ENCODE measurements at regions not wholly inside any gene's neighbourhood (a gene's known extent, or its start where the extent isn't known, plus 50 kb on each side); places are given as distances from the start of the nearest gene placed in this dataset.
"Not testable (repeated sequence)": the region's sequence is repeated elsewhere in the genome, so short reads cannot be mapped to it uniquely, and the experiment has no call there.

DNA sequence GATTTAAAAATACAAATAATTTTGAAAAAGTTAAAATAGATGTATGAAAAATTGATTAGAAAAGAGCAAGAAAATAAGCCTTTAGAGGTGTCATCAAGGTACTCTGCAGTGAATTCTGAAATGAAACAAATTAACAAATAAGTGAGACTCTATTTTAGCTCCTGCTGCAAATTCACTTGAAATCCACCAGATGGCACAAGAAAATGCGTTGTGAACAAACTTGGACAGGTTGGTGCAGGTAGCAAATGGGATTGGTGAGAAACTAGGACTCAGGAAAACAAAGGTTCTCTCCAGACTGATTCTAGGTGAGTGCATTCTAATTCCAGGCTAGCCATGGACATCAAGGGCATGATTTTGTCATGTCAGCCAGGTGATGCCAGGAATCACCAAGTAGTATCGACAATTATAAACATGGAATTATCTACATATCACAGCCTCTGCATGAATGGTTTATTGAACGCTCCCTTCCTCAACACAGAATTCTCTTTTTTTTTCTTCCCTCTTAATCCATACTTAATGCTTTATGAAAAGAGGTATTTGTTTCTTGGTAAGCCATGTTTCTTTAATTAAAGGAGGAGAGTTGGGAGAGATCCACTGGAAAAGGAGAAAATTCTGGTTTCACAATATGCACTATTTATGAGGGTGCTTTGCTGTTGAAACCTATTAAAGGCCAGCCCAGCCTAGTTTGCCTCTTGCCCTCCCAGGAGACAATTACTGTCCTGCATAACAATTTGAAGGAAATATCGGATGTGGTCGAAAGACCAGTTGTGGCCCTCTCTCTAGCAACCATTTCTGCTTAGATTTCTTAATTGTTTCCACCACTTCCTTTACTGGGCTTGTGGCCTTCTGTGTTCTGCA lies 118.1 kb downstream of the ZNF365 start:
- Histone ChIP-seq H3K36me3 (ENCODE audit: control insufficient read depth in 2 of 2, insufficient read depth in 2 of 2, low read length in 2 of 2) (no peaks in the 10 kb centered on the region), H3K9ac (ENCODE audit: low read depth in 1 of 2, low read length in 2 of 2) (no peak overlapping the region), H3K27ac (ENCODE audit: low read depth in 2 of 2, low read length in 2 of 2) (no peak overlapping the region), H3K27me3 (ENCODE audit: control insufficient read depth in 2 of 2, insufficient read depth in 2 of 2, low read length in 2 of 2) (no peaks in the 10 kb centered on the region), H3K4me3 (ENCODE audit: low read length in 2 of 2) (no peak overlapping the region), H3K4me1 (ENCODE audit: control insufficient read depth in 2 of 2, insufficient read depth in 2 of 2, low read length in 2 of 2) (peaks cover 0 to 3% of the 10 kb centered on the region in 2 donors), H3K9me3 (ENCODE audit: control insufficient read depth in 2 of 2, low read length in 2 of 2) (no peaks in the 10 kb centered on the region)

DNA sequence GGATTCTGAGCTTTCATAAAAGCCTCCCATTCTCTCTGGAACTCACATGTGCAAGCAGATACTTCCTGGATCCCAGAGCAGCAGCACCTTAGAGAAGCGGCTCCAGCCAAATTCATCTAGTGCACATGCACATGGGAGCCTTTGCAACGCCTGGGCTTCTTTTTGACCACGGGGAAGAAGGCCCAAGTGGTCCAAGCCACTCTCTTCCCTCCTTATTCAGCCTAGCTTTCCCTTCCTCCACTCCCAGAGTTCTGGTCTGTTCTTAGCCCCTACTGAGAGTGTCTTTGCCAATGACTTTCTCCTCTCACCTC lies 118.7 kb downstream of the ZNF365 start:
- H3K4me3 ChIP-seq (ENCODE audit: low read length in 2 of 2) = no peak overlapping the region
- no peak overlapping the region for H3K27ac ChIP-seq (ENCODE audit: low read depth in 2 of 2, low read length in 2 of 2)
- H3K9me3 ChIP-seq (ENCODE audit: control insufficient read depth in 2 of 2, low read length in 2 of 2) = no peaks in the 10 kb centered on the region

DNA sequence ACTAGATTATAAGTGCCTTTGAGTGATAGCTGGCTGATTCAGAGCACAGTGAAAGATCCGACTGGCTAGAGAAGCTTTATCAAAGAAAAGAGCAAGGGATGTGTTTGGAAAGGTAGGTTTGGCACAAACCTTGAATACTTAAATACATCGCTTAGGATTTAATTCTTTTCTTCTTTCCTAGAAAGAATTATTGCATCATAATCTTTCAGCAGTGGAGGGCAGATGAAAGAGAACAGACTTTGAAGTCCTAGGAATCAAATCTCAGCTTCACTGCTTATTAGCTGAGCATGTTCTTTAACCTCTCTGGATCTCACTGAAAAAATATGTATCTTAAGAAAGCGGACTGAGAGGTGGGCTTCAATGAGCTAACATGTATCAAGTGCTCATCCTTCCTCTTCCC lies 122.8 kb downstream of the ZNF365 start:
- Histone ChIP-seq H3K36me3 (ENCODE audit: control insufficient read depth in 2 of 2, insufficient read depth in 2 of 2, low read length in 2 of 2) (no peaks in the 10 kb centered on the region), H3K9ac (ENCODE audit: low read depth in 1 of 2, low read length in 2 of 2) (no peak overlapping the region), H3K27me3 (ENCODE audit: control insufficient read depth in 2 of 2, insufficient read depth in 2 of 2, low read length in 2 of 2) (no peaks in the 10 kb centered on the region), H3K4me1 (ENCODE audit: control insufficient read depth in 2 of 2, insufficient read depth in 2 of 2, low read length in 2 of 2) (peaks cover 0 to 3% of the 10 kb centered on the region in 2 donors), H3K9me3 (ENCODE audit: control insufficient read depth in 2 of 2, low read length in 2 of 2) (no peaks in the 10 kb centered on the region), H3K4me3 (ENCODE audit: low read length in 2 of 2) (no peak overlapping the region), H3K27ac (ENCODE audit: low read depth in 2 of 2, low read length in 2 of 2) (no peak overlapping the region)

More for the DNA sequence above, 118.7 kb downstream of the ZNF365 start:
- Histone ChIP-seq H3K4me1 (ENCODE audit: control insufficient read depth in 2 of 2, insufficient read depth in 2 of 2, low read length in 2 of 2) (peaks cover 0 to 3% of the 10 kb centered on the region in 2 donors), H3K27me3 (ENCODE audit: control insufficient read depth in 2 of 2, insufficient read depth in 2 of 2, low read length in 2 of 2) (no peaks in the 10 kb centered on the region), H3K36me3 (ENCODE audit: control insufficient read depth in 2 of 2, insufficient read depth in 2 of 2, low read length in 2 of 2) (no peaks in the 10 kb centered on the region), H3K9ac (ENCODE audit: low read depth in 1 of 2, low read length in 2 of 2) (no peak overlapping the region)

DNA sequence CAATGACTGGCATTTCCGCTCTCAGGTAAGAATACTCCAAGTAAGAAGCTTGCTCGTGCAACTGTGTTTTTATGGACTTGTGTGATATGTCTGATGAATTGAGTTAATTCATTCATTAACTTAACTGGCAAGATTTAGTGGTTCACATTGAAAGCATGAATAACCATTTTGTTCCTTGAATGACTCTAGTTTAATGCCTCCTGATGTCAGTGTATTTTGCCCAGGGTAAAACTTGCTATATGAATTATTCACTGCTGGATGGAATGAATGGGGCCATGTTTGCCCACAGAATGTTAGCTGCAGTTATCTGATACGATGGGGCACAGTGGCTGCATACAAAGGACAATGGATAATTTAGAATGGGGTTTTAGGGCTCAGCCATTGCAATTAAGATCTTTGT lies 124.1 kb downstream of the ZNF365 start:
- Histone ChIP-seq H3K27me3 (ENCODE audit: control insufficient read depth in 2 of 2, insufficient read depth in 2 of 2, low read length in 2 of 2) (no peaks in the 10 kb centered on the region), H3K9ac (ENCODE audit: low read depth in 1 of 2, low read length in 2 of 2) (no peak overlapping the region), H3K36me3 (ENCODE audit: control insufficient read depth in 2 of 2, insufficient read depth in 2 of 2, low read length in 2 of 2) (no peaks in the 10 kb centered on the region), H3K4me1 (ENCODE audit: control insufficient read depth in 2 of 2, insufficient read depth in 2 of 2, low read length in 2 of 2) (no peaks in the 10 kb centered on the region), H3K27ac (ENCODE audit: low read depth in 2 of 2, low read length in 2 of 2) (no peak overlapping the region), H3K4me3 (ENCODE audit: low read length in 2 of 2) (no peak overlapping the region), H3K9me3 (ENCODE audit: control insufficient read depth in 2 of 2, low read length in 2 of 2) (no peaks in the 10 kb centered on the region)

DNA sequence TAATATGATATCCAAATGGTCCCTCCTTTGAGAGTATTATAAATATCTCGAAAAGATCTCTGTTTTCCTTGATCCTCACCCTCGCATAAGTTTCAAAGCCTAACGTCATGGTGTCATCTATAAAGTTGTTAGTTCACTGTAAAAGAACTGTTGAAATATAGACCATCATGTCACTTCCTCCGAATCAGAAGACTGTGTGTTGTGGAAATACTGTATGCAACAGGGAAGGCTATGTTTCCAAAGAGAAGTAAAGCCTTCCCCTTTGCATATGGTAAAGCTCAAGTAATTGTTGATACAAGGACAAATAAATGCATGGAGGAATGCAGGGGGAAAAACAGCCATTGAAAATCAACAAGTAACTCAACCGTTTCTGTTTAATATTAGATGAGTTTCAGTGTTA lies 125.9 kb downstream of the ZNF365 start:
- H3K4me1 ChIP-seq (ENCODE audit: control insufficient read depth in 2 of 2, insufficient read depth in 2 of 2, low read length in 2 of 2); H3K27ac ChIP-seq (ENCODE audit: low read depth in 2 of 2, low read length in 2 of 2); H3K36me3 ChIP-seq (ENCODE audit: control insufficient read depth in 2 of 2, insufficient read depth in 2 of 2, low read length in 2 of 2): not testable (repeated sequence)

DNA sequence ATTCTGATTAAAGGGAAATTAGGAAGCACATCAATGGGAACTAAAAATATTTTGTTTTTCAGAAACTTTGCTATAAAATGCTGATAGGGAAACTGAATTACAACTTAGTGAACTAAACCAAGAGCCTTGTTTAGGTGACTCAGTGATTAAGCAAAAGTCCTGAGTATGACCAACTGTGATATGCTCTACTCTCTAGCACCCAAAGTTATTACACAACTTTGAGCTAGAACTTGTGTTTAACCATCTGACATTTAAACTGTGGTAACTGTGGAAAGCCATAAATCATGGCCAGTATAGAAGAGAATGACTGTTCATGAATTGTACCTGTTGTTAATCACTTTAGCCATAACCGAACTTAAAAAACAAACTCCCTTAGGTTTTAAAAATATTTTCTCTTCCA lies 127.4 kb downstream of the ZNF365 start:
- H3K4me1 ChIP-seq (ENCODE audit: control insufficient read depth in 2 of 2, insufficient read depth in 2 of 2, low read length in 2 of 2) = no peaks in the 10 kb centered on the region
- H3K9ac ChIP-seq (ENCODE audit: low read depth in 1 of 2, low read length in 2 of 2) = no peak overlapping the region
- no peak overlapping the region for H3K27ac ChIP-seq (ENCODE audit: low read depth in 2 of 2, low read length in 2 of 2)
- H3K36me3 ChIP-seq (ENCODE audit: control insufficient read depth in 2 of 2, insufficient read depth in 2 of 2, low read length in 2 of 2) = no peaks in the 10 kb centered on the region
- H3K9me3 ChIP-seq (ENCODE audit: control insufficient read depth in 2 of 2, low read length in 2 of 2) = no peaks in the 10 kb centered on the region
- H3K27me3 ChIP-seq (ENCODE audit: control insufficient read depth in 2 of 2, insufficient read depth in 2 of 2, low read length in 2 of 2) = no peaks in the 10 kb centered on the region
- H3K4me3 ChIP-seq (ENCODE audit: low read length in 2 of 2) = no peak overlapping the region

More for the DNA sequence above, 125.9 kb downstream of the ZNF365 start:
- not testable (repeated sequence) for H3K27me3 ChIP-seq (ENCODE audit: control insufficient read depth in 2 of 2, insufficient read depth in 2 of 2, low read length in 2 of 2); H3K9ac ChIP-seq (ENCODE audit: low read depth in 1 of 2, low read length in 2 of 2); H3K4me3 ChIP-seq (ENCODE audit: low read length in 2 of 2); H3K9me3 ChIP-seq (ENCODE audit: control insufficient read depth in 2 of 2, low read length in 2 of 2)

DNA sequence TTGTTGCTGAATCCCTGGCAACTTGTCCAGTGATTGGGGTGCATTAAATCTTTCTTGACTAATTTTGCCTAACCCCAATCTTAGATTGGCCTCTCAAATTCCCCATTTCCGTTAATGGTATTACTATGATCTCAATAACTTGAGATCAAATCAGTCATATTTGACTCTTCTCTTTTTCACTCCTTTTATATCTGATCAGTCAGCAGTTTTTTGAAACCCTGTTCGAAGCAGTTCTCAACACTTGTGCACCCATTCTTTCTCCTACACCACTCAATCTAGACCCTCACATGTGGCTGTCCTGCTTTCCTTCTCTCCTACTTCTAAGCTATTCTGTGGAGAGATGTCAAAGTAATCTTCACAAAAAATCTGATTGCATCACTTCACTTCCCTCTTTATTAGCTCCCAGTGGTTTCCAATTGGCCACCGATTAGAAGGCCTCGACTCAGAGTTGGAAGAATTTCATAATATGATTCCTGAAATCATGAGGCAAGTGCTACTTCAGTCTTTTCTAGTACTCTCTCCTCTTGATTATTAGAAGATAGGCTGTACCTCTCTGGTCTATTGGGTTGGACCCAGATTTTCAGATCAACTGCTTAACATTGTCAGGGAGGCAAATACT lies 128.9 kb downstream of the ZNF365 start:
- no peak overlapping the region for H3K9ac ChIP-seq (ENCODE audit: low read depth in 1 of 2, low read length in 2 of 2)
- no peaks in the 10 kb centered on the region for H3K27me3 ChIP-seq (ENCODE audit: control insufficient read depth in 2 of 2, insufficient read depth in 2 of 2, low read length in 2 of 2)
- no peak overlapping the region for H3K4me3 ChIP-seq (ENCODE audit: low read length in 2 of 2)
- no peaks in the 10 kb centered on the region for H3K36me3 ChIP-seq (ENCODE audit: control insufficient read depth in 2 of 2, insufficient read depth in 2 of 2, low read length in 2 of 2)
- no peak overlapping the region for H3K27ac ChIP-seq (ENCODE audit: low read depth in 2 of 2, low read length in 2 of 2)
- no peaks in the 10 kb centered on the region for H3K4me1 ChIP-seq (ENCODE audit: control insufficient read depth in 2 of 2, insufficient read depth in 2 of 2, low read length in 2 of 2)
- no peaks in the 10 kb centered on the region for H3K9me3 ChIP-seq (ENCODE audit: control insufficient read depth in 2 of 2, low read length in 2 of 2)

DNA sequence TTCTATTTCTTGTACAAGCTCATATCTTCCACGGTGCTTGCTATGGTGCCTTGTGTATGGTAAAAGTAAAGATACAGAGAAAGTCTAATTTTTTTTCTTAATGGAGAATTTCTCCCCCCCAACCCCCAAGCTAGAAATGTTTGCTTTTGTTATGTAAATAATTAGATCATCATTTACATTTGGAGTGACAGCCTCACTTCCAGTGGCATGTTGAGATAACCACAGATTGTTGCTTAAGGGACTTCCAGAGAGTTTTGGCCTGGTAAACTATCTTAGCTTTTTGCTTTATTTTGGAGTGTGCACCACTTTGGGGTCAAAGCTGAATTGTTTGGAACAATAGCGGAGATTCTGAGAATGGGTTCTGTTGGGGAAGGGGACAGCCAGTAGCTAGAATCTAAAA lies 129.7 kb downstream of the ZNF365 start:
- Histone ChIP-seq H3K27ac (ENCODE audit: low read depth in 2 of 2, low read length in 2 of 2) (no peak overlapping the region), H3K4me3 (ENCODE audit: low read length in 2 of 2) (no peak overlapping the region), H3K9me3 (ENCODE audit: control insufficient read depth in 2 of 2, low read length in 2 of 2) (no peaks in the 10 kb centered on the region), H3K27me3 (ENCODE audit: control insufficient read depth in 2 of 2, insufficient read depth in 2 of 2, low read length in 2 of 2) (no peaks in the 10 kb centered on the region), H3K9ac (ENCODE audit: low read depth in 1 of 2, low read length in 2 of 2) (no peak overlapping the region), H3K36me3 (ENCODE audit: control insufficient read depth in 2 of 2, insufficient read depth in 2 of 2, low read length in 2 of 2) (no peaks in the 10 kb centered on the region), H3K4me1 (ENCODE audit: control insufficient read depth in 2 of 2, insufficient read depth in 2 of 2, low read length in 2 of 2) (no peaks in the 10 kb centered on the region)

DNA sequence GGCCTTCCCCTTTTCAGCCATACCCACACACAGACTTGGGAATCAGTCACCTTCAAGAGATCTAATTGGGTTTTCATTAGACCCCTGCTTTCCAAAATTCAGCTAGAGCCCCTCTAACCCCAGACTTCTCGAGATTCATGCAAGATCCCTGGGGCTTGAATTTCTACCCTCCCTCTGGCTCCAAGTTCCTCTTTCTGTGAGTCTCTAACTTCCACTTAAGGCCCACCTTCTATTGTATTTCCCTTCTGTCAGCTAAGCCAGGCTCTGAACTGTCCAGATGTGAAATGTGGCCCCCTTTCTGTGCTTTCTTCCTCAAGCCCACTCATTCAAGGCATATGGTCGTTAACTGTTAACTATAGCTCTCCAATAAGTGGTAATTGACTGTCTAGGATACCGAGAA lies 132.2 kb downstream of the ZNF365 start:
- H3K4me1 ChIP-seq (ENCODE audit: control insufficient read depth in 2 of 2, insufficient read depth in 2 of 2, low read length in 2 of 2) = no peaks in the 10 kb centered on the region
- H3K27me3 ChIP-seq (ENCODE audit: control insufficient read depth in 2 of 2, insufficient read depth in 2 of 2, low read length in 2 of 2) = no peaks in the 10 kb centered on the region
- H3K36me3 ChIP-seq (ENCODE audit: control insufficient read depth in 2 of 2, insufficient read depth in 2 of 2, low read length in 2 of 2) = no peaks in the 10 kb centered on the region
- no peak overlapping the region for H3K27ac ChIP-seq (ENCODE audit: low read depth in 2 of 2, low read length in 2 of 2)
- H3K4me3 ChIP-seq (ENCODE audit: low read length in 2 of 2) = no peak overlapping the region
- no peak overlapping the region for H3K9ac ChIP-seq (ENCODE audit: low read depth in 1 of 2, low read length in 2 of 2)
- H3K9me3 ChIP-seq (ENCODE audit: control insufficient read depth in 2 of 2, low read length in 2 of 2) = no peaks in the 10 kb centered on the region

DNA sequence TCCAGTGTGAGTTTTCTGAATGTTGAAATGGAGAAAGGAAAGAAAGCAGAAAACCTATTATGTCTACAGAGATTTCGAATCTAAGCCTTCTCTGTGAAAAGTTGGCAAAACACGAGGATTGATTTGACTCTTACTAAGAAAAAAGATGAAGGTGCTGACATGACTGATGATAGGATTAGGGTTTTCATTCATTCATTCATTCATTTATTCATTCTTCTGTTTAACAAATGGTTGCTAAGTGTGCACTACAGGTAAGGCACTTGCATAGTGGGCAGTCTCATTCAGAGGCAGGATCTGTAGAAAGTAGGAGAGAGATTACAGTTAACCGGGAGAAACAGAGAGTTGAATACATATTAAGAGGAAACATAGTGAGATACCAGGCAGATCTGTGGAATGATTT lies 137.1 kb downstream of the ZNF365 start:
- H3K9ac ChIP-seq (ENCODE audit: low read depth in 1 of 2, low read length in 2 of 2) = no peak overlapping the region
- H3K27ac ChIP-seq (ENCODE audit: low read depth in 2 of 2, low read length in 2 of 2) = no peak overlapping the region
- no peaks in the 10 kb centered on the region for H3K9me3 ChIP-seq (ENCODE audit: control insufficient read depth in 2 of 2, low read length in 2 of 2)
- H3K4me3 ChIP-seq (ENCODE audit: low read length in 2 of 2) = no peak overlapping the region
- H3K36me3 ChIP-seq (ENCODE audit: control insufficient read depth in 2 of 2, insufficient read depth in 2 of 2, low read length in 2 of 2) = no peaks in the 10 kb centered on the region
- no peaks in the 10 kb centered on the region for H3K27me3 ChIP-seq (ENCODE audit: control insufficient read depth in 2 of 2, insufficient read depth in 2 of 2, low read length in 2 of 2)
- H3K4me1 ChIP-seq (ENCODE audit: control insufficient read depth in 2 of 2, insufficient read depth in 2 of 2, low read length in 2 of 2) = no peaks in the 10 kb centered on the region

All from mucosa of rectum (tissue), 2 donors.